HG02763 (cell line): ENCODE measurements at regions not wholly inside any gene's neighbourhood (a gene's known extent, or its start where the extent isn't known, plus 50 kb on each side); places are given as distances from the start of the nearest gene placed in this dataset.
A peak's percentile ranks its signal among the peaks of the same experiment; 100 is the strongest.

Source experiments
- ATAC-seq: cut with Tn5 transposase; IDR thresholded peaks from one replicate; pipeline ENCODE4 v1.9.1; 2021; ENCODE audit warnings: mild to moderate bottlenecking, moderate library complexity; ENCODE audit not compliant: unreplicated experiment

DNA sequence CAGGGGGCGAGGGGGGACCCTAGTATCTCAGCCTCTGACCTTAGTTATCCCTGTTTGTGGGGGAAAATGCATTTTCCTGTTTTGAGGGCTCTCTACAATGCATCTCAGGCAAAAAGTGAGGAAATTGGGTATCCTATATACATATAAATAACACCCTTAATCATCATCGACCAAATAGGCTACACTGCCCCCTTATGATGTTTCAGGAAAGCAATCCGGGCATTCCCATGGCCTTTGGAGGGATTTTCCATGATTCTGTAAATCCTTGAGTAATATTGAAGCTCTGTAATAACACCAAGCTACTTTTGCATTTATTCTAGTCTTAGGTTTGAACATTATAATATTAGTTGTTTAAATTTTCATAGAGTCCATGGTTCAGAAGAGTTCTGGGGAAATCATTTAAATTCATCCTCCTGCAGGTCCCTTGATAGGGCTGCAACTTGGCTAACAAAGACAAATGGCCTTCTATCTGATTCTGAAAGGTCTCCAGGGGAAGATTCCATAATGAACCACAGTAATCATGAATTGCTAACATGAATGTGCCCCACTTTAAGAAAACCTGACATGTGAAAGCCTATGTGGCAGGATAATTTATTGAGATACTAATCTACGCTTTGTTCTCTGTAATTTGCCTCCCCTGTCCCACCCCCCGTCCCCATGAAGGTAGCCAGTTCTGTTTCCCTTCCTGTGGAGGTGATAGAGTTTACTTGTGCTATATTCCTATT lies 91.5 kb upstream of the SCOC start:
- no peak for ATAC-seq

- ATAC-seq, result no peak
These were observed 95.9 kb upstream of the SCOC start for GRCh38 chr4:140277576-140277975.

GRCh38 chr4:140271553-140271952 lies 101.9 kb upstream of the SCOC start:
- no peak for ATAC-seq

GRCh38 chr4:140269369-140269768 lies 104.1 kb upstream of the SCOC start:
- ATAC-seq, result no peak

- ATAC-seq, result no peak
These were observed 105.1 kb upstream of the SCOC start for GRCh38 chr4:140268186-140268841.

GRCh38 chr4:140267576-140267975 lies 105.9 kb upstream of the SCOC start:
- no peak for ATAC-seq

DNA sequence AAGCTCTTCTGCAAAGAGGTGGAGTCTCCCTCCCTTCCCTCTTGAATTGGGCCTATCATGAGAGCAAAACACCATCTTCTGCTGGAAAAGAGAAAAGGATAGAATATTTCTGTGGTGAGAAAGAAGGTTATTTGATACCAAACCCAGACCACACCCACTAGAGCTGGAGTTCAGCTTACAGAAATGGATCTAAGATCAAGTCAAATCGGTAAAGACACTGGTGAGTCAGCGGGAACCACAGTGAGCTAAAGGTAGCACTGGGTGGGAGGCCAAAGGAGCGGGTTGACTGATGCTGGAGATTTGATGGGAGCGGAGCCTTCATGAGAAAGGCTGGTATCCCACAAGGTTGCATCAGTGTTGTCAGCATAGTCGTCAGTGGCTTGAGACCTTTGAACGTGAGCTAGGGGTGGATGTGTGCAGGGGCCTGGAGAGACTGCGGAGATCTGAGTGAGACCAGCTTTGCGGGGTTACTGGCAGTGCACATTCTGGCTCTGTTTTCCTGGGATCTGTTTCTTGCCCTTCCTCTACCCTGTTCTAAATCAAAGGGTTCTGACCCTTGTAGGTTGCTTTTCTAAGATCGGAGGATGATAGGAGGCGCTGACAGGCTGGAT lies 106.4 kb upstream of the SCOC start:
- ATAC-seq, result no peak

GRCh38 chr4:140260227-140260626 lies 106.2 kb upstream of the MAML3 start:
- ATAC-seq, result no peak

GRCh38 chr4:140258476-140258875 lies 104.5 kb upstream of the MAML3 start:
- no peak for ATAC-seq

- ATAC-seq, result no peak
These were observed 103.7 kb upstream of the MAML3 start for GRCh38 chr4:140257461-140258305.

DNA sequence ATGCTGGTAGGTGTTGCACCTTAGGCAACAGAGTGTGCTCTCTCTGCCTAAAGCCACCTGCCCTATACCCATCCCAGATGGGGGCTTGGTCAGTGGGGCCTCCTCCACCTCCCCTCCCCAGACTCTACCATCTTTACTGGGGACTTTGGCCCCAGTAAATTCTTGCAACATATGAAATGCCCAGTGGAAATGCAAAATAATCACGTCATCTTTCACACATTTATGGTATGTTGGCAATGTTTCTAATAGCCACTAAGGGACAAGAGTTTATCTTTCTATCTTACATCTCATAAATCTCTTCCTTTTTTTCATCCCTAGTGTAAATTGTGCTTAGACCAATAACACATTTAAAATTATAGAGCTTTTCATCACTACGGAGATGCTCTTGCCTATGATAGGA lies 103.0 kb upstream of the MAML3 start:
- ATAC-seq, result no peak

- ATAC-seq, result no peak
These were observed 102.4 kb upstream of the MAML3 start for GRCh38 chr4:140256335-140256734.

GRCh38 chr4:140255927-140256326 lies 101.9 kb upstream of the MAML3 start:
- no peak for ATAC-seq

DNA sequence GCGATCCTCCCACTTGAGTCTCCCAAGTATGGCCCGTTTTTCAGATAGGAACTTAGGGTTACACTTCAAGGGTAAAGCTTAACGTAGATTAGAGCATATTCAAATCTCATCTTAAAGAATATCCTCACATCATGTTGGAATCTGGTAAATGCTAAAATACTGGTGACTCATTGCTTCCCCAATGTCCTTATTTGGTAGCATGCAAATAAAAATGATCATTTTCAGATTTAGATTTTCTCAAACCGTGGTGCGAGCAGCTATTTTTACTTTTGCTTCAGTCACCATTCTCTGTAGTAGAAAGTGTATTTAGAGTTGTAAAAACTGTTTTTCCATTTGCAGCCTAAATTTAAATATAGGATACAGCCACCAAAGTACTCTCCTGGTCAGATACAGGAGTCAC lies 101.5 kb upstream of the MAML3 start:
- no peak for ATAC-seq

DNA sequence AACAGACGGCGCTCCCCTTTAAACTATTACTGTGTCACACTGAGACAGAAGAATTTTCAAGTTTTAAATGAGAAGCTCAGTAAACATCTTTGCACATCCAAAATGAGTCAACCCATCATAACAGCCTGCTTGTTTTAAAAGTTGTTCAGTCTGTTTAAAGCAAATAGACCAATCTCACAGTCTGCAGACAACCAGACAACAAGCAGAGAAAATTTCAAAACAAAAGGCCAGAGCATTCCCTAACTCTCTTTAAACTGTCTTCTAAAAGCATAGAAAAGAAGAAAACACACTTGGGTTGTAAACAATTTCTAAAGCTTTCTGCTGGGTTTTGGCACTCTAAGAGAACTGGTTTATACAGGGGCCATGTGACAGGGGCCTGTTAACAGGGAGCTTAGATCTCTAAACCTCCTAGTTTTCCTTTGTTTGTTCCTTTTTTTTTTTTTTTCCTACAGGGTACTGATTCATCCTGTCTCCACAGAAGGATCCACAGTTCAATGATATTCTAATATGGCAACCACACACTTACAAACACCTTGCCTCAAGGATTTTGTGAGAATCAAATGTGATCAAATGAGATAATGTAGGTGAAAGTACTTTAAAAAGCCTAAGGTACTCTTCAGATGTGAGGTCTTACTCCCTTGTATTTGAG lies 100.8 kb upstream of the MAML3 start:
- ATAC-seq, result no peak

GRCh38 chr4:140253556-140254027 lies 99.6 kb upstream of the MAML3 start:
- ATAC-seq, result no peak

GRCh38 chr4:140252742-140253555 lies 99.0 kb upstream of the MAML3 start:
- ATAC-seq, result peak; percentile 61

GRCh38 chr4:140252141-140252741 lies 98.3 kb upstream of the MAML3 start:
- ATAC-seq, result no peak

DNA sequence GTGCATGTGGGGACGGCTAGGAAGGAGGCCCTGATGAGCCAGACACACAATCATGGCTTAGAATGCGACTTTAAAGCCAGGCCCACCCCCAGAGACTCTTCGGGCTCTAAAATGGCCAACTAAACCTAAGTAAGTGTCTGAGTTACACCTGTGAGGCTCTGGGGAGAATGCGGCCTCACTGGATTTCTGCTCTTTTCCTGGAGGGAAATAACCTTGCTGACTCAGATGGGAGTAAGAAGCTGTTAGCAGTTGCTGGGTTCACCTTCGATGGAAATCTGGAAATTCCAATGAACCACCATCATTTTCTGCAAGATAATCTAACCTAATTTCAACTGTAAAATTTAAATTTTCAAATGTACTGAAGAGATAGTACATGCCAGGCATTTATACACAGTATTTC lies 97.6 kb upstream of the MAML3 start:
- ATAC-seq, result no peak
